NT2/D1 (cell line): ENCODE measurements at regions not wholly inside any gene's neighbourhood (a gene's known extent, or its start where the extent isn't known, plus 50 kb on each side); places are given as distances from the start of the nearest gene placed in this dataset.
"Not testable (repeated sequence)": the region's sequence is repeated elsewhere in the genome, so short reads cannot be mapped to it uniquely, and the experiment has no call there.

ENCODE experiments used
- SUZ12 ChIP-seq: IDR thresholded peaks from 2 replicates; pipeline ENCODE4 v1.6.1; 2011; ENCODE audit not compliant: insufficient read length, insufficient read depth; ENCODE audit errors: extremely low read depth
- YY1 ChIP-seq: IDR thresholded peaks from 2 replicates; pipeline ENCODE4 v1.6.1; 2011; ENCODE audit not compliant: insufficient read length, insufficient read depth
- ZNF274 ChIP-seq: IDR thresholded peaks from 2 replicates; pipeline ENCODE4 v1.6.1; 2011; ENCODE audit warnings: mild to moderate bottlenecking, low read depth, low read length

- not testable (repeated sequence) for TF ChIP-seq ZNF274, YY1, SUZ12
Measured at GRCh38 chr12:43224190-43224805, 327.7 kb downstream of the ADAMTS20 start.
